ENCODE measurements at regions not wholly inside any gene's neighbourhood (a gene's known extent, or its start where the extent isn't known, plus 50 kb on each side); places are given as distances from the start of the nearest gene placed in this dataset.

- H3K27me3 ChIP-seq (ENCODE audit: control insufficient read depth in 4 of 4, insufficient read depth in 4 of 4, low read length in 3 of 4), result no peaks in the 10 kb centered on the region
- no peak overlapping the region for H3K9ac ChIP-seq (ENCODE audit: low read depth in 1 of 2, low read length in 2 of 2)
- 68% methylated on average over 19 of the region's 19 CpGs for WGBS
- H3K4me1 ChIP-seq (ENCODE audit: control insufficient read depth in 4 of 4, insufficient read depth in 4 of 4, low read length in 3 of 4), result peaks cover 0 to 13% (median under 1%) of the 10 kb centered on the region in 4 donors
- H3K4me3 ChIP-seq (ENCODE audit: low read depth in 1 of 3, low read length in 3 of 3), result no peak overlapping the region
- no peak for DNase-seq (ENCODE audit: low spot score)
- H3K27ac ChIP-seq (ENCODE audit: low read depth in 1 of 2, low read length in 2 of 2), result peak overlapping the region; percentile 13 to 25
- TF ChIP-seq YY1 (IDR thresholded peaks at IDR 0.05) (no peak), ATF3 (IDR thresholded peaks at IDR 0.05) (no peak), EGR1 (IDR thresholded peaks at IDR 0.05; ENCODE audit: low read depth in 2 of 2) (no peak), RAD21 (IDR thresholded peaks at IDR 0.05) (no peak), RXRA (IDR thresholded peaks at IDR 0.05) (no peak), CTCF (IDR thresholded peaks at IDR 0.05; ENCODE audit: low read depth, low read length, missing input control) (no peak), GABPA (IDR thresholded peaks at IDR 0.05 in 1 of 2, conservative IDR thresholded peaks at IDR 0.05 in 1 of 2) (no peak), REST (IDR thresholded peaks at IDR 0.05) (no peak), FOXA2 (IDR thresholded peaks at IDR 0.05) (no peak), HNF4A (conservative IDR thresholded peaks at IDR 0.05) (no peak), TAF1 (conservative IDR thresholded peaks at IDR 0.05) (no peak), JUND (IDR thresholded peaks at IDR 0.05) (no peak), HNF4G (IDR thresholded peaks at IDR 0.05) (no peak), SP1 (IDR thresholded peaks at IDR 0.05) (no peak), NR2F2 (IDR thresholded peaks at IDR 0.05) (no peak), FOXA1 (IDR thresholded peaks at IDR 0.05) (no peak)
- TF ChIP-seq, protein P1, sequence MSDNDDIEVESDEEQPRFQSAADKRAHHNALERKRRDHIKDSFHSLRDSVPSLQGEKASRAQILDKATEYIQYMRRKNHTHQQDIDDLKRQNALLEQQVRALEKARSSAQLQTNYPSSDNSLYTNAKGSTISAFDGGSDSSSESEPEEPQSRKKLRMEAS (IDR thresholded peaks at IDR 0.05), result no peak
- TF ChIP-seq, protein P2, sequence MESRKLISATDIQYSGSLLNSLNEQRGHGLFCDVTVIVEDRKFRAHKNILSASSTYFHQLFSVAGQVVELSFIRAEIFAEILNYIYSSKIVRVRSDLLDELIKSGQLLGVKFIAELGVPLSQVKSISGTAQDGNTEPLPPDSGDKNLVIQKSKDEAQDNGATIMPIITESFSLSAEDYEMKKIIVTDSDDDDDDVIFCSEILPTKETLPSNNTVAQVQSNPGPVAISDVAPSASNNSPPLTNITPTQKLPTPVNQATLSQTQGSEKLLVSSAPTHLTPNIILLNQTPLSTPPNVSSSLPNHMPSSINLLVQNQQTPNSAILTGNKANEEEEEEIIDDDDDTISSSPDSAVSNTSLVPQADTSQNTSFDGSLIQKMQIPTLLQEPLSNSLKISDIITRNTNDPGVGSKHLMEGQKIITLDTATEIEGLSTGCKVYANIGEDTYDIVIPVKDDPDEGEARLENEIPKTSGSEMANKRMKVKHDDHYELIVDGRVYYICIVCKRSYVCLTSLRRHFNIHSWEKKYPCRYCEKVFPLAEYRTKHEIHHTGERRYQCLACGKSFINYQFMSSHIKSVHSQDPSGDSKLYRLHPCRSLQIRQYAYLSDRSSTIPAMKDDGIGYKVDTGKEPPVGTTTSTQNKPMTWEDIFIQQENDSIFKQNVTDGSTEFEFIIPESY (IDR thresholded peaks at IDR 0.05), result no peak
- no peaks in the 10 kb centered on the region for H3K36me3 ChIP-seq (ENCODE audit: control insufficient read depth in 4 of 4, insufficient read depth in 3 of 4, low read depth in 1 of 4, low read length in 3 of 4)
- no peaks in the 10 kb centered on the region for H3K9me3 ChIP-seq (ENCODE audit: control insufficient read depth in 4 of 4, low read length in 3 of 4)
Measured at GRCh38 chr9:121567500-121568342, 68.1 kb upstream of the GGTA1 start.

Measured in liver (tissue), 8 donors.